ENCODE measurements at regions not wholly inside any gene's neighbourhood (a gene's known extent, or its start where the extent isn't known, plus 50 kb on each side); places are given as distances from the start of the nearest gene placed in this dataset.

DNA sequence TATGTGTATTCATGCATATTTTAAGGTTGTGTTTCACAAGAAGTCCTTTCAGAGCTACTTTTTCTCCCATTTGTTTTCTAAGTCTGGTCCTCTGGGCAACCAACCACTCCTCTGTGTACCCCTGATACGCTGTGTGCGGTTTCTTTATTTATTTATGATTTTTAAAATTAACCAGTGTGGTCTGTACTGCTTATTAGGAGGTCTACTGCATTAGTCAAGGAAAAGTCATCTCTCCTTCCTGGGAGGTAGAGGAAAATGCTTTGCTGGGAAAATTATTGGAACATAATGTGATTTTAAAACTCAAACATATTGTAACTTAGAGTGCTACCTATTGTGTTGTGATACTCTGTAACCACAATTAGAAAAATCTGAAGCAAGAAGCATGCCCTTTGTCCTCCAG is 1404.3 kb downstream of the SUCLG1 start:
- TF ChIP-seq CTCF (IDR thresholded peaks at IDR 0.05) (no peak), EP300 (IDR thresholded peaks at IDR 0.05) (no peak), POLR2A (IDR thresholded peaks at IDR 0.05) (no peak)
